Breast epithelium (tissue), 3 donors: ENCODE measurements at regions not wholly inside any gene's neighbourhood (a gene's known extent, or its start where the extent isn't known, plus 50 kb on each side); places are given as distances from the start of the nearest gene placed in this dataset.

ENCODE experiments used
- CTCF ChIP-seq, 3 donors: fragments of 450-650 bp; IDR thresholded peaks; one replicate each; pipeline ENCODE4 v1.5.1; 2016 to 2017; ENCODE audit warnings: antibody characterized with exemption in 3 of 3, mild to moderate bottlenecking in 3 of 3, moderate library complexity in 3 of 3
- POLR2A ChIP-seq: fragments of 450-650 bp; IDR thresholded peaks from one replicate; pipeline ENCODE4 v1.6.1; 2016; ENCODE audit warnings: antibody characterized with exemption, mild to moderate bottlenecking, moderate library complexity
- POLR2AphosphoS5 ChIP-seq, 3 donors: sonication (generic); formaldehyde crosslinking; IDR thresholded peaks; one replicate each; pipeline ENCODE4 v1.6.1; 2017; ENCODE audit warnings: antibody characterized with exemption in 3 of 3

GRCh38 chr4:187181054-187181453 lies 457.4 kb upstream of the FAT1 start:
- no peak for TF ChIP-seq CTCF (IDR thresholded peaks at IDR 0.05)
- TF ChIP-seq POLR2A: no peak
- no peak for TF ChIP-seq POLR2AphosphoS5 (IDR thresholded peaks at IDR 0.05)
